Thoracic aorta (tissue), 2 donors: ENCODE measurements at regions not wholly inside any gene's neighbourhood (a gene's known extent, or its start where the extent isn't known, plus 50 kb on each side); places are given as distances from the start of the nearest gene placed in this dataset.

Experiments
- ATAC-seq: fragments of 150-250 bp; one replicate; pipeline ENCODE4 v1.8.0; 2017; ENCODE audit warnings: low read depth; ENCODE audit not compliant: insufficient number of reproducible peaks, low FRiP score
- DNase-seq: peaks from one replicate; pipeline ENCODE4 v3.0.0-alpha.2; 2020; ENCODE audit warnings: low spot score
- H3K27ac ChIP-seq, 2 donors: fragments of 200-600 bp; sonication (generic); 1 replicate in 1 of 2; 2 replicates in 1 of 2; pipeline ENCODE4 v1.5.1; 2016; ENCODE audit warnings: mild to moderate bottlenecking in 2 of 2, moderate library complexity in 2 of 2
- H3K27me3 ChIP-seq: fragments of 200-600 bp; sonication (generic); replicated peaks from 2 replicates; pipeline ENCODE4 v1.6.0; 2016; ENCODE audit warnings: mild to moderate bottlenecking; ENCODE audit not compliant: insufficient read depth
- H3K36me3 ChIP-seq: fragments of 200-600 bp; sonication (generic); one replicate; pipeline ENCODE4 v1.5.1; 2016
- H3K4me1 ChIP-seq, 2 donors: fragments of 200-600 bp; sonication (generic); 1 replicate in 1 of 2; 2 replicates in 1 of 2; pipeline versions ENCODE4 v1.5.1 to v1.6.0; 2016; ENCODE audit warnings: low read depth in 2 of 2, mild to moderate bottlenecking in 1 of 2; ENCODE audit not compliant: control insufficient read depth in 1 of 2
- H3K4me3 ChIP-seq: fragments of 200-600 bp; sonication (generic); 2 replicates; pipeline ENCODE4 v1.5.1; 2016; ENCODE audit warnings: mild to moderate bottlenecking
- H3K9me3 ChIP-seq: fragments of 200-600 bp; sonication (generic); 2 replicates; pipeline ENCODE4 v1.5.1; 2016
- CTCF ChIP-seq: fragments of 200-600 bp; sonication (generic); IDR thresholded peaks from one replicate; pipeline ENCODE4 v1.5.1; 2019; ENCODE audit warnings: antibody characterized with exemption

- Histone ChIP-seq H3K36me3 (no peaks in the 10 kb centered on the region), H3K4me3 (no peak overlapping the region), H3K27me3 (no peaks in the 10 kb centered on the region), H3K9me3 (no peaks in the 10 kb centered on the region), H3K4me1 (peaks cover 22 to 50% of the 10 kb centered on the region in 2 donors), H3K27ac (no peak overlapping the region)
- no peak for ATAC-seq
- no peak for DNase-seq
- no peak for TF ChIP-seq CTCF
Measured at GRCh38 chr15:35757361-35757760, 211.4 kb upstream of the DPH6 start.

- H3K27ac ChIP-seq, result no peak overlapping the region
- no peak for TF ChIP-seq CTCF
- H3K4me1 ChIP-seq, result peaks cover 22 to 50% of the 10 kb centered on the region in 2 donors
- no peaks in the 10 kb centered on the region for H3K9me3 ChIP-seq
- no peaks in the 10 kb centered on the region for H3K36me3 ChIP-seq
- ATAC-seq (no peak), DNase-seq (no peak)
- H3K27me3 ChIP-seq, result no peaks in the 10 kb centered on the region
- no peak overlapping the region for H3K4me3 ChIP-seq
Measured at GRCh38 chr15:35757765-35758164, 211.8 kb upstream of the DPH6 start.

- peaks cover 0 to 8% of the 10 kb centered on the region in 2 donors for H3K4me1 ChIP-seq
- no peak for ATAC-seq
- no peak for DNase-seq
Measured at GRCh38 chr15:35764661-35765519, 218.9 kb upstream of the DPH6 start.

GRCh38 chr15:35768949-35769348, 223.0 kb upstream of the DPH6 start:
- Histone ChIP-seq H3K27me3 (no peaks in the 10 kb centered on the region), H3K4me3 (no peak overlapping the region), H3K36me3 (no peaks in the 10 kb centered on the region), H3K27ac (no peak overlapping the region), H3K4me1 (peaks cover 0 to 24% of the 10 kb centered on the region in 2 donors), H3K9me3 (no peaks in the 10 kb centered on the region)
- no peak for TF ChIP-seq CTCF
- ATAC-seq (no peak), DNase-seq (no peak)

More at GRCh38 chr15:35764661-35765519, 218.9 kb upstream of the DPH6 start:
- Histone ChIP-seq H3K27ac (no peak overlapping the region), H3K27me3 (no peaks in the 10 kb centered on the region), H3K4me3 (no peak overlapping the region), H3K36me3 (no peaks in the 10 kb centered on the region), H3K9me3 (no peaks in the 10 kb centered on the region)
- TF ChIP-seq CTCF, result no peak

GRCh38 chr15:35769656-35770055, 223.7 kb upstream of the DPH6 start:
- DNase-seq, result no peak

More at GRCh38 chr15:35769656-35770055, 223.7 kb upstream of the DPH6 start:
- Histone ChIP-seq H3K27ac (no peak overlapping the region), H3K4me3 (no peak overlapping the region), H3K27me3 (no peaks in the 10 kb centered on the region), H3K9me3 (no peaks in the 10 kb centered on the region), H3K4me1 (peaks cover 0 to 24% of the 10 kb centered on the region in 2 donors), H3K36me3 (no peaks in the 10 kb centered on the region)
- no peak for ATAC-seq
- no peak for TF ChIP-seq CTCF
